Kidney epithelial cell (primary cell): ENCODE measurements at regions not wholly inside any gene's neighbourhood (a gene's known extent, or its start where the extent isn't known, plus 50 kb on each side); places are given as distances from the start of the nearest gene placed in this dataset.
A peak's percentile ranks its signal among the peaks of the same experiment; 100 is the strongest.

Experiments
- DNase-seq: peaks from one replicate; pipeline ENCODE4 v3.0.0-alpha.2; 2010; ENCODE audit warnings: low read depth
- H3K27me3 ChIP-seq: 2 replicates; pipeline ENCODE4 v1.6.0; 2011; ENCODE audit warnings: low read length; ENCODE audit not compliant: control insufficient read depth, insufficient read depth
- H3K36me3 ChIP-seq: 2 replicates; pipeline ENCODE4 v1.5.1; 2011; ENCODE audit warnings: low read length; ENCODE audit not compliant: control insufficient read depth, insufficient read depth
- H3K4me3 ChIP-seq: 2 replicates; pipeline ENCODE4 v1.5.1; 2011; ENCODE audit warnings: low read depth, mild to moderate bottlenecking, control low read depth, low read length
- CTCF ChIP-seq: IDR thresholded peaks from 2 replicates; pipeline ENCODE4 v1.5.1; 2011; ENCODE audit warnings: mild to moderate bottlenecking, moderate library complexity, low read length, control low read depth, inconsistent platforms; ENCODE audit not compliant: insufficient read depth, poor library complexity, severe bottlenecking

- Histone ChIP-seq H3K36me3 (no peaks in the 10 kb centered on the region), H3K27me3 (no peaks in the 10 kb centered on the region), H3K4me3 (no peak overlapping the region)
- DNase-seq: no peak
- TF ChIP-seq CTCF: peak; percentile 9
Observed at GRCh38 chr10:7085913-7086589, 324.8 kb downstream of the SFMBT2 start.

- DNase-seq: no peak
Observed at GRCh38 chr10:7085147-7085912, 325.5 kb downstream of the SFMBT2 start.

GRCh38 chr10:7084280-7085005 lies 326.4 kb downstream of the SFMBT2 start:
- no peak for DNase-seq
- Histone ChIP-seq H3K4me3 (no peak overlapping the region), H3K36me3 (no peaks in the 10 kb centered on the region), H3K27me3 (no peaks in the 10 kb centered on the region)
- TF ChIP-seq CTCF: no peak

More at GRCh38 chr10:7085147-7085912, 325.5 kb downstream of the SFMBT2 start:
- Histone ChIP-seq H3K4me3 (no peak overlapping the region), H3K27me3 (no peaks in the 10 kb centered on the region), H3K36me3 (no peaks in the 10 kb centered on the region)
- no peak for TF ChIP-seq CTCF

- DNase-seq: no peak
Observed at GRCh38 chr10:7082967-7083366, 327.9 kb downstream of the SFMBT2 start.

GRCh38 chr10:7077880-7078279 lies 333.0 kb downstream of the SFMBT2 start:
- no peak for DNase-seq
- Histone ChIP-seq H3K4me3 (no peak overlapping the region), H3K36me3 (no peaks in the 10 kb centered on the region), H3K27me3 (no peaks in the 10 kb centered on the region)
- TF ChIP-seq CTCF: no peak

More at GRCh38 chr10:7082967-7083366, 327.9 kb downstream of the SFMBT2 start:
- no peak overlapping the region for H3K4me3 ChIP-seq
- TF ChIP-seq CTCF: no peak
- no peaks in the 10 kb centered on the region for H3K36me3 ChIP-seq
- H3K27me3 ChIP-seq: no peaks in the 10 kb centered on the region
